K562 (cell line): ENCODE measurements at regions not wholly inside any gene's neighbourhood (a gene's known extent, or its start where the extent isn't known, plus 50 kb on each side); places are given as distances from the start of the nearest gene placed in this dataset.

Experiments used
- ATAC-seq: fragments of 200-7000 bp; cut with Tn5 transposase; 3 replicates; pipeline ENCODE4 v1.9.1; 2020; ENCODE audit warnings: moderate library complexity
- BruUV-seq: library from RNA; stranded (reverse); fragments of 400-500 nt; replicated peaks from 2 replicates; lab custom pipeline; 2021; lab: Mats Ljungman, UMichigan
- CTCF ChIA-PET: fragments of 300-600 bp; formaldehyde crosslinking; extraction: SDS; loops from one replicate; lab custom pipeline; 2021; ENCODE audit warnings: low intra/inter-chr PET ratio; lab: Yijun Ruan, JAX
- POLR2A ChIA-PET: fragments of 300-600, 350-650 bp; sonication (Branson Sonifier 250); formaldehyde crosslinking; extraction: SDS; loops from one replicate; lab custom pipeline; 2021; ENCODE audit warnings: antibody characterized with exemption, inconsistent platforms; lab: Yijun Ruan, JAX
- DNase-seq, 4 experiments: peaks; one replicate each; pipeline versions ENCODE4 v3.0.0 to v3.0.0-alpha.2; 2011 to 2018; ENCODE audit warnings: low spot score in 3 of 4, mixed read lengths in 3 of 4; ENCODE audit errors: extremely low read depth in 1 of 4
- FAIRE-seq: peaks from 2 replicates; lab custom pipeline; 2011; peaks lifted over from hg19 to GRCh38; lab: Jason Lieb, UNC
- H2AFZ ChIP-seq: 2 replicates; pipeline ENCODE4 v1.6.0; 2011; ENCODE audit warnings: low read depth, low read length, control low read depth, inconsistent platforms
- H3K27ac ChIP-seq: fragments of 200-600 bp; 3 replicates; pipeline ENCODE4 v1.8.0; 2011; ENCODE audit warnings: low read depth, mild to moderate bottlenecking, control low read depth, inconsistent platforms, low read length, moderate library complexity, mixed read lengths; ENCODE audit errors: extremely low read depth
- H3K27me3 ChIP-seq, 2 experiments: fragments of 300-600 bp in 1 of 2; 2 replicates in 1 of 2; 3 replicates in 1 of 2; pipeline versions ENCODE4 v1.6.0 to v1.8.0; 2011; ENCODE audit warnings: inconsistent platforms in 2 of 2, low read length in 2 of 2, mild to moderate bottlenecking in 1 of 2, mixed read lengths in 1 of 2, moderate library complexity in 1 of 2; ENCODE audit not compliant: control insufficient read depth in 2 of 2, insufficient read depth in 2 of 2
- H3K36me3 ChIP-seq: fragments of 300-600 bp; 3 replicates; pipeline ENCODE4 v1.8.0; 2011; ENCODE audit warnings: mild to moderate bottlenecking, low read length, inconsistent platforms; ENCODE audit not compliant: control insufficient read depth, insufficient read depth
- H3K4me1 ChIP-seq, 2 experiments: fragments of 200-600 bp in 1 of 2; replicated peaks in 1 of 2; 2 replicates in 1 of 2; 3 replicates in 1 of 2; pipeline versions ENCODE4 v1.5.1 to v1.8.0; 2011; ENCODE audit warnings: inconsistent platforms in 2 of 2, low read length in 2 of 2, mild to moderate bottlenecking in 1 of 2, mixed read lengths in 1 of 2, moderate library complexity in 1 of 2; ENCODE audit not compliant: control insufficient read depth in 2 of 2, insufficient read depth in 2 of 2
- H3K4me2 ChIP-seq: 2 replicates; pipeline ENCODE4 v1.6.1; 2011; ENCODE audit warnings: low read length, control low read depth, inconsistent platforms, mixed read lengths; ENCODE audit not compliant: insufficient read depth
- H3K4me3 ChIP-seq: fragments of 200-600 bp; sonication (generic), shearing (Covaris generic); 2 replicates; pipeline ENCODE4 v1.5.1; 2016; ENCODE audit warnings: control low read depth, inconsistent platforms
- H3K79me2 ChIP-seq: fragments of 200-600 bp; 3 replicates; pipeline ENCODE4 v1.8.0; 2011; ENCODE audit warnings: low read length, inconsistent platforms; ENCODE audit not compliant: control insufficient read depth, insufficient read depth
- H3K9ac ChIP-seq, 2 experiments: 2 replicates each; pipeline versions ENCODE4 v1.6.0 to v1.6.1; 2011; ENCODE audit warnings: low read depth in 2 of 2, low read length in 2 of 2, control low read depth in 1 of 2, inconsistent platforms in 1 of 2, mild to moderate bottlenecking in 1 of 2, mixed read lengths in 1 of 2; ENCODE audit not compliant: insufficient read depth in 1 of 2
- H3K9me1 ChIP-seq: one replicate; pipeline ENCODE4 v1.6.0; 2011; ENCODE audit warnings: inconsistent platforms, mild to moderate bottlenecking, low read length, moderate library complexity; ENCODE audit not compliant: control insufficient read depth, insufficient read depth
- H3K9me3 ChIP-seq: replicated peaks from 2 replicates; pipeline ENCODE4 v1.5.1; 2011; ENCODE audit warnings: low read depth, low read length, inconsistent platforms; ENCODE audit not compliant: control insufficient read depth, insufficient read depth
- H4K20me1 ChIP-seq: replicated peaks from 2 replicates; pipeline ENCODE4 v1.6.1; 2011; ENCODE audit warnings: low read length, inconsistent platforms, mixed read lengths; ENCODE audit not compliant: control insufficient read depth, insufficient read depth
- ARNT ChIP-seq, 2 experiments: fragments of 450-650 bp; IDR thresholded peaks; 2 replicates each; pipeline ENCODE4 v1.6.1; 2016; ENCODE audit warnings: mild to moderate bottlenecking in 1 of 2
- CC2D1A ChIP-seq: fragments of 450-650 bp; IDR thresholded peaks from 2 replicates; pipeline ENCODE4 v1.6.1; 2017; ENCODE audit warnings: mild to moderate bottlenecking
- EGR1 ChIP-seq: fragments of 450-650 bp; conservative IDR thresholded peaks from 2 replicates; pipeline ENCODE4 v1.6.1; 2017; ENCODE audit warnings: mild to moderate bottlenecking
- GABPA ChIP-seq: fragments of 200-800 bp; sonication (Bioruptor generic); conservative IDR thresholded peaks from 2 replicates; pipeline ENCODE4 v1.6.1; 2016; ENCODE audit warnings: low read depth, missing genetic modification characterization, missing compliant biosample characterization
- HDAC1 ChIP-seq, 2 experiments: fragments of 450-650 bp; IDR thresholded peaks; 2 replicates each; pipeline ENCODE4 v1.6.1; 2016 to 2017; ENCODE audit warnings: inconsistent platforms in 1 of 2, mild to moderate bottlenecking in 1 of 2, moderate library complexity in 1 of 2
- LARP7 ChIP-seq: fragments of 450-650 bp; IDR thresholded peaks from 2 replicates; pipeline ENCODE4 v1.6.1; 2016
- MLLT1 ChIP-seq, 2 experiments: fragments of 450-650 bp; IDR thresholded peaks; 2 replicates each; pipeline ENCODE4 v1.6.1; 2016
- NFIC ChIP-seq: fragments of 450-650 bp; IDR thresholded peaks from 2 replicates; pipeline ENCODE4 v1.6.1; 2017; ENCODE audit warnings: mild to moderate bottlenecking, inconsistent platforms
- RBM15 ChIP-seq: fragments of 200-400 bp; formaldehyde crosslinking; IDR thresholded peaks from 2 replicates; pipeline ENCODE4 v1.6.1; 2018; ENCODE audit warnings: mild to moderate bottlenecking, low read length, moderate library complexity; ENCODE audit not compliant: insufficient read depth
- RNF2 ChIP-seq: sonication (generic); IDR thresholded peaks from 2 replicates; pipeline ENCODE4 v1.6.1; 2016
- SMARCB1 ChIP-seq: IDR thresholded peaks from 2 replicates; pipeline ENCODE4 v1.6.1; 2011; ENCODE audit warnings: improper control_type of control experiment, low read depth; ENCODE audit not compliant: insufficient read length
- SP2 ChIP-seq: IDR thresholded peaks from 2 replicates; pipeline ENCODE4 v1.6.1; 2011; ENCODE audit warnings: mild to moderate bottlenecking, low read depth, low read length, moderate library complexity; ENCODE audit not compliant: poor library complexity, severe bottlenecking; ENCODE audit errors: extremely low read depth
- TSC22D4 ChIP-seq: fragments of 450-650 bp; IDR thresholded peaks from 2 replicates; pipeline ENCODE4 v1.6.1; 2016; ENCODE audit warnings: missing genetic modification characterization, missing biosample characterization, control low read depth
- XRCC4 ChIP-seq: IDR thresholded peaks from one replicate; pipeline ENCODE4 v1.6.1; 2011; ENCODE audit not compliant: insufficient read depth, insufficient read length; ENCODE audit errors: extremely low read depth
- ZBTB1 ChIP-seq: sonication (generic); formaldehyde crosslinking; IDR thresholded peaks from 2 replicates; pipeline ENCODE4 v1.8.1; 2023; ENCODE audit warnings: missing genetic modification reagents, low read depth, mild to moderate bottlenecking, borderline replicate concordance
- ZC3H4 ChIP-seq: sonication (generic); formaldehyde crosslinking; IDR thresholded peaks from 2 replicates; pipeline ENCODE4 v1.9.0; 2021; ENCODE audit warnings: missing genetic modification reagents, borderline replicate concordance
- ZNF277 ChIP-seq: fragments of 250-450 bp; sonication (Bioruptor Pico); IDR thresholded peaks from 2 replicates; pipeline ENCODE4 v1.8.0; 2022; ENCODE audit warnings: inconsistent platforms, mild to moderate bottlenecking, moderate library complexity, borderline replicate concordance
- ZNF583 ChIP-seq: fragments of 250-450 bp; sonication (Bioruptor Pico); IDR thresholded peaks from 2 replicates; pipeline ENCODE4 v1.4.0; 2020
- WGBS: fragments of 100-300 bp; shearing (Covaris generic); methylation state at CpG from one replicate; pipeline ENCODE4 v1.1.6; 2016; ENCODE audit warnings: low coverage, mixed read lengths; ENCODE audit not compliant: insufficient coverage; ENCODE audit errors: missing lambda C conversion rate; 5-methylcytosine and 5-hydroxymethylcytosine counted together
- in situ Hi-C: fragments of 300-500 bp; cut with MboI; formaldehyde crosslinking; loops from 4 replicates; pipeline ENCODE4 v1.15.0; 2018; ENCODE audit warnings: inconsistent platforms, mixed read lengths
- intact Hi-C: fragments of 100-400 bp; cut with micrococcal nuclease; formaldehyde crosslinking; loops from 2 replicates; pipeline ENCODE4 v1.14.2; 2022
- TF ChIP-seq, protein P1 (sequence below): fragments of 450-650 bp; IDR thresholded peaks from 2 replicates; pipeline ENCODE4 v1.7.0; 2016; ENCODE audit warnings: borderline replicate concordance
- TF ChIP-seq, protein P2 (sequence below): sonication (generic); formaldehyde crosslinking; IDR thresholded peaks from 2 replicates; pipeline ENCODE4 v1.9.0; 2022; ENCODE audit warnings: mild to moderate bottlenecking, missing genetic modification reagents

GRCh38 chr12:126898562-126898961, 1368.4 kb upstream of the TMEM132C start:
- intact Hi-C loops (no loop called here), in situ Hi-C loops (no loop called here)
- FAIRE-seq = no peak
- Histone ChIP-seq H3K9me1 (no peaks in the 10 kb centered on the region), H3K27me3 (no peaks in the 10 kb centered on the region), H3K4me3 (no peak overlapping the region), H2AFZ (peak overlapping the region; percentile 54), H3K4me2 (peak overlapping the region; percentile 37; the same call in 1 of the 2 replicates), H3K79me2 (0 out of 3 replicates have a peak, but pooled peaks cover 5% of the 10 kb centered on the region), H3K9ac (peak overlapping the region; percentile 19 to 81; a peak in 2 of 4 replicates), H3K27ac (no peak overlapping the region), H3K36me3 (no peaks in the 10 kb centered on the region), H3K9me3 (no peaks in the 10 kb centered on the region), H3K4me1 (peaks cover 0 to 13% of the 10 kb centered on the region in 2 experiments; a peak in 4 of 5 replicates), H4K20me1 (no peaks in the 10 kb centered on the region)
- ChIA-PET POLR2A (no interaction called here), CTCF (interaction anchor here (0.6 kb wide), 1 partner anchor 149 kb away, joined by 3 read pairs; no protein-coding TSS in a partner anchor)
- WGBS = 76% methylated on average over 2 of the region's 4 CpGs
- peak; percentile 9; the same call in 1 of the 3 replicates for ATAC-seq
- no peak for DNase-seq
- BruUV-seq = no TSS peak
- TF ChIP-seq, protein P1, sequence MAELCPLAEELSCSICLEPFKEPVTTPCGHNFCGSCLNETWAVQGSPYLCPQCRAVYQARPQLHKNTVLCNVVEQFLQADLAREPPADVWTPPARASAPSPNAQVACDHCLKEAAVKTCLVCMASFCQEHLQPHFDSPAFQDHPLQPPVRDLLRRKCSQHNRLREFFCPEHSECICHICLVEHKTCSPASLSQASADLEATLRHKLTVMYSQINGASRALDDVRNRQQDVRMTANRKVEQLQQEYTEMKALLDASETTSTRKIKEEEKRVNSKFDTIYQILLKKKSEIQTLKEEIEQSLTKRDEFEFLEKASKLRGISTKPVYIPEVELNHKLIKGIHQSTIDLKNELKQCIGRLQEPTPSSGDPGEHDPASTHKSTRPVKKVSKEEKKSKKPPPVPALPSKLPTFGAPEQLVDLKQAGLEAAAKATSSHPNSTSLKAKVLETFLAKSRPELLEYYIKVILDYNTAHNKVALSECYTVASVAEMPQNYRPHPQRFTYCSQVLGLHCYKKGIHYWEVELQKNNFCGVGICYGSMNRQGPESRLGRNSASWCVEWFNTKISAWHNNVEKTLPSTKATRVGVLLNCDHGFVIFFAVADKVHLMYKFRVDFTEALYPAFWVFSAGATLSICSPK = 0 out of 2 replicates have a peak, but pooled peaks have one; percentile 25
- TF ChIP-seq TSC22D4 (tag) = 0 out of 2 replicates have a peak, but pooled peaks have one; percentile 15
- no peak for TF ChIP-seq XRCC4
- TF ChIP-seq CC2D1A = 0 out of 2 replicates have a peak, but pooled peaks have one; percentile 42
- TF ChIP-seq GABPA = no peak
- no peak for TF ChIP-seq SP2
- no peak for TF ChIP-seq ZNF277 (CRISPR knock-in tag)
- TF ChIP-seq RBM15 = no peak
- TF ChIP-seq ZNF583 (CRISPR knock-in tag) = no peak
- TF ChIP-seq ARNT (IDR thresholded peaks at IDR 0.05) = no peak
- no peak for TF ChIP-seq EGR1
- 0 out of 4 replicates have a peak, but pooled peaks of 1 of the 2 experiments have one; percentile 21 for TF ChIP-seq MLLT1 (IDR thresholded peaks at IDR 0.05)
- TF ChIP-seq NFIC = no peak
- TF ChIP-seq LARP7 = 0 out of 2 replicates have a peak, but pooled peaks have one; percentile 32
- TF ChIP-seq ZC3H4 (CRISPR knock-in tag) = no peak
- TF ChIP-seq, protein P2, sequence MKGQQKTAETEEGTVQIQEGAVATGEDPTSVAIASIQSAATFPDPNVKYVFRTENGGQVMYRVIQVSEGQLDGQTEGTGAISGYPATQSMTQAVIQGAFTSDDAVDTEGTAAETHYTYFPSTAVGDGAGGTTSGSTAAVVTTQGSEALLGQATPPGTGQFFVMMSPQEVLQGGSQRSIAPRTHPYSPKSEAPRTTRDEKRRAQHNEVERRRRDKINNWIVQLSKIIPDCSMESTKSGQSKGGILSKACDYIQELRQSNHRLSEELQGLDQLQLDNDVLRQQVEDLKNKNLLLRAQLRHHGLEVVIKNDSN (CRISPR knock-in tag) = no peak
- TF ChIP-seq HDAC1 (IDR thresholded peaks at IDR 0.05) = peak in 1 of 2 experiments; percentile 34; a peak in 1 of 4 replicates
- no peak for TF ChIP-seq RNF2
- TF ChIP-seq ZBTB1 (CRISPR knock-in tag) = no peak
- no peak for TF ChIP-seq SMARCB1
